Suprapubic skin (tissue), 4 donors: ENCODE measurements at regions not wholly inside any gene's neighbourhood (a gene's known extent, or its start where the extent isn't known, plus 50 kb on each side); places are given as distances from the start of the nearest gene placed in this dataset.

ENCODE experiments used
- POLR2A ChIP-seq, 2 donors: fragments of 450-650 bp; IDR thresholded peaks; one replicate each; pipeline ENCODE4 v1.6.1; 2017; ENCODE audit warnings: antibody characterized with exemption in 2 of 2, mild to moderate bottlenecking in 2 of 2, moderate library complexity in 2 of 2
- POLR2AphosphoS5 ChIP-seq, 3 donors: sonication (generic); formaldehyde crosslinking; IDR thresholded peaks; one replicate each; pipeline ENCODE4 v1.6.1; 2017; ENCODE audit warnings: antibody characterized with exemption in 3 of 3

GRCh38 chr19:32252333-32252669, 93.1 kb upstream of the ZNF507 start:
- no peak for TF ChIP-seq POLR2AphosphoS5 (IDR thresholded peaks at IDR 0.05)
- TF ChIP-seq POLR2A (IDR thresholded peaks at IDR 0.05), result no peak
